Esophagus mucosa (tissue), 1 donor: ENCODE measurements at regions not wholly inside any gene's neighbourhood (a gene's known extent, or its start where the extent isn't known, plus 50 kb on each side); places are given as distances from the start of the nearest gene placed in this dataset.

Source experiments
- ATAC-seq: fragments of 200-7000 bp; cut with Tn5 transposase; one replicate; pipeline ENCODE4 v1.9.1; 2020
- donor health status: DM: yes; HTN: yes; CAD: no.

- ATAC-seq = no peak
Observed at GRCh38 chr12:123100882-123101281, 50.0 kb downstream of the PITPNM2 start.

DNA sequence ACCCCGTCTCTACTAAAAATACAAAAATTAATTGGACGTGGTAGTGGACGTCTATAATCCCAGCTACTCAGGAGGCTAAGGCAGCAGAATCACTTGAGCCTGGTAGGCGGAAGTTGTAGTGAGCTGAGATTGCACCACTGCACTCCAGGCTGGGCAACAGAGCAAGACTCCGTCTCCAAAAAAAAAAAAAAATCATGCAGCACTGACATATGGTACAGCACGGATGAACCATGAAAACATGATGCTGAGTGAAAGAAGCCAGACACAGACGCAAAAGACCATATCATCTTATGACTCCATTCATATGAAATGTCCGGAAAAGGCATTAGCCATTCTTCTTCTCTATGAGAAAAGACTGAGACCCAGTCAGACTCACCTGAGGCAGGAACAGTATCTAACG lies 50.4 kb downstream of the PITPNM2 start:
- ATAC-seq = no peak

- ATAC-seq = no peak
Observed at GRCh38 chr12:123099560-123100192, 51.2 kb downstream of the PITPNM2 start.

DNA sequence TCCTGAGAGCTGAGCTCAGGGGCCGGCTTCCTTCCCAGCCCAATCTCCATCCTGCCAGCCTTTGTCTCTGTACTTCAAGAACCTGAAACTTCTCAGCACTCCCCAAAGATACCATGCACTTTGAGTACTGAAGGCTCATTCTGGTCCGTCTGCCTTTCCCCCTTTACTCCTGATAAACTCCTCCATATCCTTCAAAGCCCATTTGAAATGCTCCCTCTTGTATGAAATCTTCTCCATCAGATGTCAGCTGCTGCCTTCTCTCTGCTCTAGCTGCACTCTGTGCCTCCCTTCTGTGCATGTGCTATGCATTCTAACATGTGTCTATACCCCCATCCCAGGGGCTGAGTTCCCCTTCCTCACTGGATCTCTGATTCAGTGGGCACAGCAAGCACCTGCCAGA lies 52.1 kb downstream of the PITPNM2 start:
- ATAC-seq = no peak

GRCh38 chr12:123097561-123098084 lies 53.3 kb downstream of the PITPNM2 start:
- ATAC-seq = no peak

GRCh38 chr12:123096741-123097140 lies 54.1 kb downstream of the PITPNM2 start:
- ATAC-seq = no peak

DNA sequence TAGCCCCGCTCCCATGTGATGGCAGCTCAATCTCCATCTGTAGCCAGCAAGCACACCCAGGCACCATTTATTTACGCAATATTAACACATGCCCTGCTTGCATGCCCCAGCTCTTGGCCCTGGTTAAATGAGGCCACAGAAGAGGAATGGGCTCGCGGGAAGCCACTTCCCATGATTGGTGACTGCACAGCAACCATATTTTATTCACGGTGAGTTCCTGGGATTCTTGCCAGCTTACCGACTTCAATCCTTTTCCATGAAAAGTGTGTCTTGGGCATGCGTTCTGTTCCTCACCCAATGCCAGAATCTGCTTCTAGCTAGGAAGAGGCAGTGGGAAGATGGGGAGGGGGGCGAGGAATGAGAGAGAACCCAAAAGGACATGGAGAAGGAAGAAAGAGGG lies 54.7 kb downstream of the PITPNM2 start:
- ATAC-seq = no peak

- no peak for ATAC-seq
Observed at GRCh38 chr12:123095078-123095881, 55.6 kb downstream of the PITPNM2 start.

DNA sequence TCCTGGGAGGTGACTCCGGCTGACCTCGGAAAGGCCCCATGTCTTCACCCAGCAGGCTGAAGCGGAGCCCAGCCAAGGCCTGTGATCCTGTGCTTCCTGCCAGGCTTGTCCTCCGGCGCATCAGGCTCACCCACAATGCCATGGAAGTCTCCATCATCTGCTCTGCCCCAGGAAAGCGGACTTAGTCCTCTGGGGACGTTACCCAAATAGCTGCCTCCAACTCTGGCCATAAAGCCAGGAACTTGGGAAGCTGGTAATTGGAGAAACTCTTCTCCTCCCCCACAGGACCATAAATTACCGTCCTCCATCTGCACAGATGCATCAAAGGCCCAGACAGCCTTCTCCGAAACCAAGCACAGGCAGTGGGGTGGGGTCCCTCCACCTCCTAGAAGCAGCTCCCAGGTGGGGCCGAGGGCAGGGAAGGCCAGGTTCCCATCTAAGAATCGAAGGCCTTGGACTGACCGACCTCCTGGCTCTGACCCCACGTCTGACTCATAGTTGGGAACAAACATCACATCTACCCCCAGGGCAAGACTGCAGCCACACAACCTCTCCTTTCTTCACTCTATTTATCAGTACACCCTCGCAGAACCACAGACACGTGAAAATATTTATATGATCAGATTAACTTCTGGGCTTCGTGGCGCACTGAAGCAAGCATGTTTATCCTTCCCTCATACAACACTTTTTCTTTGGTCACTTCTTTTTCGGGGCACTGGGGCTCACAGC lies 56.4 kb downstream of the PITPNM2 start:
- no peak for ATAC-seq

DNA sequence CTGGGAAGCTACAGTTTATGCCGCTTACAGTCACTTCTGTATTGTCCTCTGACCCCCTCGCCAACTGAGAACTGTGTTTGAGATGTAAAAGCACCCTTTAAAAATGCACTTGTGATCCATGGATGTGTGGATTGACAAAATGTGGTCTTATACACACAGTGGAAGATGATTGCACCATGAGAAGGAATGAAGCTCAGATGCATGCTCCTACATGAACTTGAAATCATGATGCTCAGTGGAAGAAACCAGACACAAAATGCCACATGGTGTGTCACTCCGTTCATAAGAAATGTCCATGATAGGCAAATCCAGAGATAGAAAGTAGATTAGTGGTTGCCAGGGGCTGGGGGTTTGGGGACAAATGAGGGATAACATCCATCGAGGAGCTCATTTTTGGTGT lies 58.0 kb downstream of the PITPNM2 start:
- no peak for ATAC-seq

DNA sequence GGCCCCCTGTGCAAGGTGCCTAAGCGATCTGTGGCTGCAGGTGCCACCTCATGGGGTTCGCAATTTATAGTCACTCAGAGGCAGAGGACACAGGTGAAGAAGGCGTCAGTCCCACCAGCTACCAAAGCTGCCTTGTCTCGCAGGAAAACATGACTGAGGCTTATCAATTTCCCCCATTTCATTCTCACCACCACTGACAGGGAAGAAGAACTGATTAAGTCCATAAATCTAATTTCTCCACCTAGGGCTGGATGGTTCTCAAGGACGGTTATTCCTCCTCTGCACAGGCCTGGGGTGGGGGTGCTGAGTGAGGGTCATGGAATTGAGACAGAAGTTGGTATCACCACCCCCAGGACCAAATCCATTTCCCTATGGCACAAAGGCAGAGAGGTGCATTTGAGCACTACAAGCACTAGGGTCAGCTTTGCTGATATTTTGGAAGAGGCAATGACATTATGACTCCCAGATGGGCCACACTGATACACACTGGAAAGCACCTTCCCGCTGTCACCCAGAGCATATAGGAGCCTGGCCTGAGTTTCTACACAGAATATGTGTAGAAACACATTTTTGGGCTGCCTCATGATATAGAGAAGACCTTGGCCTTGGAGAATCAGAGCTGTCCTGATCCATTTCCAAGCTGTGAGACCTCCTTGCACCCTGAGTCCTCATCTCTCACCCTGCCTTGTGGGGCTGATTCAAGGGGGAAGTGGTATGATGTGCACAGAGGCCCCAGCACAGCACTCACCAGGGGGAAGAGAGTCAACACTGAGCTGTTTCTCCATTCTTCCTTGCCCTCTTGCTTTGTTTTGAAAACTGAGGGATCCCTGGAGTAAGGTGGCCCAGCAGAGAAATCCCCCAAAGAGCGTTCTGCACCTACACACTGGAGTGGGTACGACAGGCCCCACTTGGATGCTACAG lies 59.4 kb downstream of the PITPNM2 start:
- ATAC-seq = no peak

GRCh38 chr12:123089631-123090353 lies 61.1 kb downstream of the PITPNM2 start:
- peak; percentile 67 for ATAC-seq

DNA sequence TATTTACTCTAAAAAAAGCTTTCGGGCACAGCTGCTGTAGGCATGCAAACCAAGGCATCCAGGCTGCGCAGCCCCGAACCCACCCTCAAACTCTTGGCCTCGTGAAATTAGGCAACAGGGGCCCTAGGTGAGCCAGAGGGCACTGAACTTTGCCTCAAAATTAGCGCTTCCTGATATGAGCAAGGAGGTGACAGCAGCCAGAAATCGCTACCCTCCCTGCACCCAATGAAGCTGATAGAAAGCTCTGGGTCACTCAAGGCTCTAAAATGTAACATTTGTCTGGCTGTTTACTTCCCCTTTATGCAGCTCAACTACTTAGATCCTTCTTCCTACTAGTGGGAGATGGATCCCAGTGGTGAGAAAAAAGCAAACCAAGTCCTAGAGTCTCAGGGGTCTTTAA lies 61.8 kb downstream of the PITPNM2 start:
- ATAC-seq = no peak

DNA sequence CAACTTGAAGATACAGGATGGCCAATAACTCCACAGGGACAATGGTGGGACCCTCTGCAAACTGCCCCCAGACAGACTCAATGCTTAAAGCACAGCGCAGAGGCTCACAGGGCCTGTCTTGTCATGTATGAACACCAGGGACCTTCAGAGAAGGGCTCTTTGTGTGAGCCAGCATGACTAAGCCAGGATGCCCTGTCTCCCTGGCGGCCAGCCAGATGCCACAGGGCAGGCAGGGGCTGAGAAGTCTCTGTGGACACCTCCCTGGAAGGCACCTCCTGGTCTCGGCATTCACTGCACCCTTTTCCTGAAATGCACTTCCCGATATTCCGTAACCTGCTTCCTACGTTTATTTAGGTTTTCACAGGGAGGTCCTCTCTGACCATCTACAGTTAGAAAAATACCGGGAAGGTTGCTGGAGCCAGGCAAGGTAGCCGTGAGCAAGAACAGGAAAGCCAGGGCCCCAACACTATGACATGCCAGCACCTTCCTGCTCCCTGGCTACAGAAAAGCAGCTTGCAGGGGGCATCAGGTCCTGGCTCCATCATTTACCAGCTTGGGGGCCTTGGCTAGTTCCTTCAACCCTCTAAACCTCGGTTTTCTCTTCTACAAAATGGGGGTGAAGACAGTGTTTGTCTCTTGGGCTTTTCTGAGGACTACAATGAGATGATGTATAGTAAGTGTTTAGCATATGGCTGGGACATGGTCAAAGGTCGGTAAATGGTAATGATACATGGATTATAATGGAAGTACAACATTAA lies 65.0 kb downstream of the PITPNM2 start:
- peak; percentile 79 for ATAC-seq

GRCh38 chr12:123085066-123085465 lies 65.8 kb downstream of the PITPNM2 start:
- ATAC-seq = no peak

DNA sequence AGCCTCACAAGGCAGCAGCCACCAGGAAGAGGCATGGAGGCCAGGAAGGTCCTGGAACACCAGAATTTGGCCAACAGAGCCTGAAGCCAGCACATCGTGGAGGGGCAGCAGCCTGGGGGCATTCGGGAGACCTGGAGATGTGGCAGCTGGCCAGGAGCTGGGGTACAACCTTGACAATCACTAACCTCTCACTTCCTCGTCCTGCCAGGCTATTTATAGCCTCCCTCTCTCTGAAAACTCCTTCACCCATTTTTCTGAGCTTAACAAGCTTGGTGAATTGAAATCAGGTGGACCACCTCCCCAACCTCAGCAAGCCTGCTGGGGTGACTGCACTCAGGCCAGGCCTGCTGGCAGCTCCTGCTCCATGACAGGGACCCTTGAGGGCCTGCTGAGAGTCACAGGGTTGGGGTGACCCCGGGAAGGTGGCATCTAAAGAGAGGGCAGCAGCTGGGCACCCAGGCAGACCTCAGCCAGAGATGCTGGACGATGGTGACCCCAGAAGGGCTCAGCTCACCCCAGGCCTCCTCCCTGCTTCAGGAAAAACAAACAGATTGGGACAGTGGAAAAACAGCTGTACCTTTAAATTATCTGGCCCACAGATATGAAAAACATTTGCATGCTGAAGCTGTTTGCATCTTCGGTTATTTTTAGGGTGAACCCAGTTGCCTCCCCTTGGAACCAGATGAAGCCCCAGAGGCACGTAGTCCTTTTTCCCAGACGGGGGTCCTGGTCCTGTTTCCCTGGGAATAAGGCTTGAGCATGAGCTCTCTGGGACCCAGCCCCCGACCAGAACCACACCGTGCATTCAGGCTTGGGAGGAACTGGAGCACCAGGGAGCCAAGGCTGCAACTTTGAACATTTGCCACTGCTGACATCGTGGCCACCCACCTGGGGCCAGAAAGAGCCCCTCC lies 67.0 kb downstream of the PITPNM2 start:
- ATAC-seq = no peak

GRCh38 chr12:123080634-123081033 lies 70.3 kb downstream of the PITPNM2 start:
- no peak for ATAC-seq

- no peak for ATAC-seq
Observed at GRCh38 chr12:123078531-123079155, 72.2 kb downstream of the PITPNM2 start.

DNA sequence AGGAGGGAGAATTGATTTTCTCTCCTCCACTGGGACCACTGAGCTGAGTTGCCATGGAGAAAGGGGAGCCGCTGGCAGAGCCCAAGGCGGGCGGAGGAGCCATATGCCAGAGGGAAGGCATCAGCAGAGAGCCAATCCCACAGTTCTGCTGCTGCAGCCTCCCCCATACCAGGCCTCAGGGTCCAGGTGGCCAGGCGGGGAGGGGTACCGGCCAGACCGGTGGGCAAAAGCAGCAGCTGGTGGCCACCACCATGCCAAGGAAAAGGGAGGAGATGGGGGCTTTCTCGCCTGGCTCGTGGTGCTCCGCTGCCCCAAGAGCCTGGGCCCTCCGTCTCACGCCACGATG lies 72.8 kb downstream of the PITPNM2 start:
- ATAC-seq = no peak
